GM18508 (cell line): ENCODE measurements at regions not wholly inside any gene's neighbourhood (a gene's known extent, or its start where the extent isn't known, plus 50 kb on each side); places are given as distances from the start of the nearest gene placed in this dataset.

ENCODE experiments used
- ATAC-seq: cut with Tn5 transposase; IDR thresholded peaks from one replicate; pipeline ENCODE4 v1.9.1; 2021; ENCODE audit warnings: moderate number of reproducible peaks; ENCODE audit not compliant: insufficient read depth, unreplicated experiment

- ATAC-seq: no peak
Observed at GRCh38 chr11:103530257-103530656, 421.0 kb downstream of the DYNC2H1 start.

- ATAC-seq: no peak
Observed at GRCh38 chr11:103532133-103532788, 423.0 kb downstream of the DYNC2H1 start.

GRCh38 chr11:103534191-103534590 lies 425.0 kb downstream of the DYNC2H1 start:
- no peak for ATAC-seq

GRCh38 chr11:103534959-103535358 lies 425.7 kb downstream of the DYNC2H1 start:
- ATAC-seq: no peak

GRCh38 chr11:103536335-103536722 lies 427.1 kb downstream of the DYNC2H1 start:
- ATAC-seq: no peak

- no peak for ATAC-seq
Observed at GRCh38 chr11:103537904-103538502, 428.8 kb downstream of the DYNC2H1 start.

- no peak for ATAC-seq
Observed at GRCh38 chr11:103539166-103539565, 429.9 kb downstream of the DYNC2H1 start.

- ATAC-seq: no peak
Observed at GRCh38 chr11:103541186-103541795, 432.1 kb downstream of the DYNC2H1 start.

GRCh38 chr11:103542851-103543250 lies 433.6 kb downstream of the DYNC2H1 start:
- no peak for ATAC-seq

- no peak for ATAC-seq
Observed at GRCh38 chr11:103543456-103543855, 434.2 kb downstream of the DYNC2H1 start.

GRCh38 chr11:103544874-103545273 lies 435.6 kb downstream of the DYNC2H1 start:
- ATAC-seq: no peak

- ATAC-seq: no peak
Observed at GRCh38 chr11:103545551-103545950, 436.3 kb downstream of the DYNC2H1 start.

GRCh38 chr11:103546236-103546635 lies 437.0 kb downstream of the DYNC2H1 start:
- no peak for ATAC-seq

- no peak for ATAC-seq
Observed at GRCh38 chr11:103547024-103547423, 437.8 kb downstream of the DYNC2H1 start.

- no peak for ATAC-seq
Observed at GRCh38 chr11:103547691-103548090, 438.5 kb downstream of the DYNC2H1 start.

- no peak for ATAC-seq
Observed at GRCh38 chr11:103548838-103549237, 439.6 kb downstream of the DYNC2H1 start.

GRCh38 chr11:103550811-103551210 lies 441.6 kb downstream of the DYNC2H1 start:
- ATAC-seq: no peak

- ATAC-seq: no peak
Observed at GRCh38 chr11:103552086-103552485, 442.9 kb downstream of the DYNC2H1 start.

GRCh38 chr11:103556171-103556570 lies 446.9 kb downstream of the DYNC2H1 start:
- ATAC-seq: no peak

- ATAC-seq: no peak
Observed at GRCh38 chr11:103566116-103566515, 456.9 kb downstream of the DYNC2H1 start.

GRCh38 chr11:103581760-103582159 lies 454.7 kb upstream of the DDI1 start:
- ATAC-seq: no peak
